GM18499 (cell line): ENCODE measurements at regions not wholly inside any gene's neighbourhood (a gene's known extent, or its start where the extent isn't known, plus 50 kb on each side); places are given as distances from the start of the nearest gene placed in this dataset.
"Not testable (repeated sequence)": the region's sequence is repeated elsewhere in the genome, so short reads cannot be mapped to it uniquely, and the experiment has no call there.

Experiments used
- ATAC-seq: cut with Tn5 transposase; IDR thresholded peaks from one replicate; pipeline ENCODE4 v1.9.1; 2021; ENCODE audit warnings: moderate number of reproducible peaks; ENCODE audit not compliant: insufficient read depth, unreplicated experiment

DNA sequence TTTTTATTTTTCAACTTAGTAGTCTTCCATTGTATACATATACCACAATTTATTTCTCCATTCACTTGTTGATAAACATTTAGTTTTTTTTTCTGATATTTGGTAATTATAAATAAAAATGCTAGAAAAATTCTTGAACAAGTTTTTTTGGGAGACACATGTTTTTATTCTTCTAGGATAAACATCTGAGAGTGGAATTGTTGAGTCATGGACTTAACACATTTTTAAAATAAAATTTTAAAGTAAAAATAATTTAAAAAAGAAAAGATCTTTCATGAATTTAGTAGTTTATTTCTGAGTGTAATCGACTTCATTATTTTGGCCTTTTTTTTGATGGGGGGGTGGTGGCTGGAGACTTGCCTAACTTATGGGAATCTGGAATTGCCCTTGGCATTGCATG is 391.1 kb downstream of the KCNJ2 start:
- ATAC-seq: no peak

GRCh38 chr17:70562137-70562536 is 392.8 kb downstream of the KCNJ2 start:
- no peak for ATAC-seq

DNA sequence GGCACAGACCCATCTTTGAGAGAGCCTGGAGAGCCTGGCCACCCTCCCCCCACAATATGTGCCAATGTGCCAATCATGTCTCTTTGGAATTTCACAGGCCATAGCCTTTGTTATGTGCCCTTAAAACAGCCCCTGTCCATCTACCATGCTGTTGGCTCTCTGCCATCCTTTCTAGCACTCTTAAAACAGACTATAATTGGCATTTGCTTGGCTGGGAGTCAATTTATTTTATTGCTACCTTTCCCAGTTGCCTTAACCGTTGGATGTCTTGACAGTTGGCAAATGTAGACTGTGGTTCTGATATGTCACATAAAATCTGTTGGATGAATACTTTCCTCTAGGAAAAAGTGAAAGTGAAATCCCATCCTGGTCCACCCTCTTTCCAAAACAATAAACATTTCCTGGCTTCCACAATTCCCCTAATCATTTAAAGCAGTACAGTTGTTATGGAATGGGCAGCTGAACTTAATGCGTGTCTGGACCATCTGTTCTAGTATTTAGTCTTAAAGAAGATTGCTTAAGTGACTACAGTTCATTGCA is 394.0 kb downstream of the KCNJ2 start:
- no peak for ATAC-seq

- no peak for ATAC-seq
Measured at GRCh38 chr17:70564006-70564620, 394.8 kb downstream of the KCNJ2 start.

DNA sequence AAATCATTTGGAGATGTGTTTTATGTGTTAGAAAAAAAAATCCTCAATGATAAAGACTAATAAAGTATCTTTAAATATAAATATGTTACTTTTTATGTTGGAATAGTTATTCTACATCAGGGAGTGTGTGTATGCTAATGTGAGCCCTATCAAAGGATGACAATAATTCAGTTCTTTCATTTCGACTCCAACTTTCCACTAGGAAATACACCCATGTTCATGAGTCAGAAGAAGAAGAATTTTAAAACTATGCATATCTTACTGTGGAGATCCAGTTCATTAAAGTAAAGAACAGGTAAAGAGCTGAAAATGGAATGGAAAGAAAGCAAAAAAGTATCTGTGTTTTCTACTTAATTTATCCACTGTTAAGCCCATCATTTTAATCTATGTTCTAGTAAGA is 399.8 kb downstream of the KCNJ2 start:
- no peak for ATAC-seq

DNA sequence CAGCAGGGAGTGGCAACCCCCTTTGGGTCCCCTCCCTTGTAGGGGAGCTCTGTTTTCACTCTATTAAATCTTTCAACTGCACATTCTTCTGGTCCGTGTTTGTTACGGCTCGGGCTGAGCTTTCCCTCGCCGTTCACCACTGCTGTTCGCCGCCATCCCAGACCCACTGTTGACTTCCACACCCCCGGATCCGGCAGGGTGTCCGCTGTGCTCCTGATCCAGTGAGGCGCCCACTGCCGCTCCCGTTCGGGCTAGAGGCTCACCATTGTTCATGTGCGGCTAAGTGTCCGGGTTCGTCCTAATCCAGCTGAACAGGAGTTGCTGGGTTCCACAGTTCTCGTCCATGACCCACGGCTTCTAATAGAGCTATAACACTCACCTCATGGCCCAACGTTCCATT is 408.1 kb downstream of the KCNJ2 start:
- ATAC-seq: no peak

DNA sequence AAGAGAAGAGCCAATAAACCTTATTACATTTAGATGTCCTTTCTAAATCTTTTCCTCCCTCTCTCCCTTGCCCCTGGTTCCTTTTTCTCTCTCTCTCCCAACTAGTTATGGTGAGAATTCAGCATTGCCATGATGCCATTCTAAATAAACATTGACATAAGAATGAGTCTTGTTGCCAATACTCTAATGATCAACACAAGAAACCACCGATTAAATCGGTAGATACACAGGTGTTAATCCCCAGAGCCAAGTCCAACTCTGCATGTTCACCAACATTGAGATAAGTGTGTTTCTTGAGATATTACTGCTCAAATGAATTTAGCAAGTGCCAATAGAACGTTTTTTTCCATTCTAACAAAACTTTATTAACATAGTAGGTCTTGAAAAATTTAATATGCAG is 412.1 kb downstream of the KCNJ2 start:
- ATAC-seq: no peak

- no peak for ATAC-seq
Measured at GRCh38 chr17:70582777-70583176, 413.4 kb downstream of the KCNJ2 start.

- ATAC-seq: no peak
Measured at GRCh38 chr17:70584255-70584654, 414.9 kb downstream of the KCNJ2 start.

DNA sequence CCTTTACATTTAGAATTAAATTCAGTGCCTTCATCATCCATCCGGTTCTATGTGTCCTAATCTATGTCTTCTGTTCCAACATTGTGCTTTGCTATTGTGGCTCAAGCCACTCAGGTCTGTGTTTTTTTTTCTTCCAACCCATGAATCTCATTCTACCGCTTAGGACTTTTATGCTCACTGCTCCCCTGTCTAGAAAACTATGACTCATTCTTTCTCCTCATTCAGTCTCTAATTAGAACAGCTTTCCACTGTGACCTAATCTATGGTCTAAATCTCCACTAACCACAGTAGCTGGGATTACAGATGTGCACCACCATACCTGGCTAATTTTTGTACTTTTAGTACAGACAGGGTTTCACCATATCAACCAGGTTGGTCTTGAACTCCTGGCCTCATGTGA is 418.7 kb downstream of the KCNJ2 start:
- ATAC-seq: no peak

- ATAC-seq: no peak
Measured at GRCh38 chr17:70597774-70598173, 428.4 kb downstream of the KCNJ2 start.

DNA sequence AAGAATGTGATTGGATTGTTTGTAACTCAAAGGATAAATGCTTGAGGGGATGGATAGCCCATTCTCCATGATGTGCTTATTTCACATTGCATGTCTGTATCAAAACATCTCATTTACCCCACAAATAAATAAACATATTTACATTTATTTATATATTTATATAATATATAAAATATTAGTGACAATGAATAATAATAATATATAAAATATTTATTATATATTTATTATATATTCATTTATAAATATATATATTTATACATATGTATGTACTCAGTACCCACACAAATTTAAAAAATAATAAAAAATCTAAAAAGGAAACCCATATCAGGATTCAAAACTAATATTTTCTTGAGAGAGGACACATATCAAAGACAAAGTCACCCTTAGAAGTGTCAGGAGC is 429.9 kb downstream of the KCNJ2 start:
- ATAC-seq: no peak

DNA sequence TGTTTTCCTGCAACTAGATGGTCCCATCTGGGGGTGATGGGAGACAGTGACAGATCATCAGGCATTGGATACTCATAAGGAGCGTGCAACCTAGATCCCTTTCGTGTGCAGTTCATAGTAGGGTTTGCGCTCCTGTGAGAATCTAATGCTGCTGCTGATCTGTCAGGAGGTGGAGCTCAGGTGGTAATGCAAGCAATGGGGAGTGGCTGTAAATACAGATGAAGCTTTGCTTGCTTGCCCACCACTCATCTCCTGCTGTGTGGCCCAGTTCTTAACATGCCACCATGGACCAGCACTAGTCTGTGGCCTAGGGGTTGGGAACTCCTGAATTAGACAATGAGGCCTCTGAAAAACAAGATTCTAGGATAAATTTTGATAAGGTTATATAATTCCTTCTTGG is 430.6 kb downstream of the KCNJ2 start:
- ATAC-seq: not testable (repeated sequence)

- no peak for ATAC-seq
Measured at GRCh38 chr17:70603226-70603625, 433.9 kb downstream of the KCNJ2 start.

- no peak for ATAC-seq
Measured at GRCh38 chr17:70604854-70605253, 435.5 kb downstream of the KCNJ2 start.

GRCh38 chr17:70606086-70606485 is 436.8 kb downstream of the KCNJ2 start:
- no peak for ATAC-seq

DNA sequence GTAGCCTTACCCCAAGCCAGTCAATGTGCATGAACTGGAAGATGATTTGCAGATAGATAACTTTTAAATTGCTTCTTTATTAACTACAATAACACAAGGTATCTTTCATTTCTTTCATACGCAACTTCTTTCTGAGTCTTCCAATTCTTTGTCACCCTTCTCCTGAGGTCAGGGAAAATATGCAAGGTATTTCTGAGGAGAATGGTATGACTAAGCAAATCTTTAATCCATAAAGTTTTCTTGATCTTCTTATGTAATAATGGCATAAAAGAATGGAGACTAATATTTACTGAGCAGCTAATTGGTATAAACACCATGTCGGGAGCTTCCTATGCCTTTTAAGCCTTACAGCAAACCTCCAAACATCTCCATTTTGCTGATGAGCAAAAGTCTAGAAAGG is 438.9 kb downstream of the KCNJ2 start:
- no peak for ATAC-seq

- no peak for ATAC-seq
Measured at GRCh38 chr17:70608957-70609356, 439.6 kb downstream of the KCNJ2 start.

GRCh38 chr17:70609566-70609965 is 440.2 kb downstream of the KCNJ2 start:
- ATAC-seq: no peak

DNA sequence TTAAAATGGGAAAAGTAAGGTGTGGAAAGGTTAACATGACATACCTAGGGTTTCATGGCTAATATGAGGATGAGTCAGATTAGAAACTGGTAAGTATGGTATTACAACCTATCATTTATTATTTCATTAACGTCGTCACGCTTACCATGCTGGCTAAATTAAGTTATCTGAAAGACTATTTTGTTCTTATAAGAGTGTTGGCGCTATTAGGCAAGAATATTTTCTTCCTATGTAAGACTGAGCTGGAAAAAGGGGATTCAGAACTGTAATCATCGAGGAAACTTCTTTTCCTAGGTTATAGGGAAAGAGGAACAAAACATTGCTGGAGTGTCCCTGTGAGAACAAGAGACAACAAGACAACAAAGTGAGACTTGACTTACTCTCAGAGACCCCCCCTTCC is 440.8 kb downstream of the KCNJ2 start:
- no peak for ATAC-seq

DNA sequence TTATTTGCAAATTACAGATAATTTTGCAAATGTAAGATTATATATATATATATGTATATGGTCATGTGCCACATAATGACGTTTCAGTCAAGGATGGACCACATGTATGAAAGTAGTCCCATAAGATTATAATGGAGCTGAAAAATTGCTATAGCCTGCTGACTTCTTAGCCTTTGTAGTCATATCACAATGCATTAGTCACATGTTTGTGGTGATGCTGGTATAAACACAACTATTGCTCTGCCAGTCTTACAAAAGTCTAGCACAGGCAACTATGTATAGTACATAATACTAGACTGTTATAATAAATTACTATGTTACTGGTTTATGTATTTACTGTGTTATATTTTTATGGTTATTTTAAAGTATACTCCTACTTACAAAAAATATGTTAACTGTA is 444.3 kb downstream of the KCNJ2 start:
- ATAC-seq: no peak

DNA sequence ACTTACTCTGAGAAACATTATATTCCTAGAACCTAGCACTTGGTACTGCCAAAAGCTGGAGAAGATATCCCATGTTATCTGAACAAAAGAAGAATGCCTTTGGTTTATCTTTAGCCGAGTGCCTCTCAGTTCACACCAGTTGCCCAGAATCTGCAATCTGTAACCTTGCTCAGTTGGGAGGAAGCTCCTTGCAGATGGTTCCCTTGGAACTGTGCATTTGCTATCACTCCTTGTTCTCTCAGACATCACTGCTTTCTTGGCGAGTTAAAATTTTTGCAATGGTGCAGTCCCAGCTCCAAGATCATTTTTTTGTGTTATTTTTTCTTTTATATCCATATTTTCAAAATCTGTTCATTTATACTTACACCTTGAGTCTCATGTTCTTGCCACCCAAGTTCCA is 446.5 kb downstream of the KCNJ2 start:
- ATAC-seq: no peak

DNA sequence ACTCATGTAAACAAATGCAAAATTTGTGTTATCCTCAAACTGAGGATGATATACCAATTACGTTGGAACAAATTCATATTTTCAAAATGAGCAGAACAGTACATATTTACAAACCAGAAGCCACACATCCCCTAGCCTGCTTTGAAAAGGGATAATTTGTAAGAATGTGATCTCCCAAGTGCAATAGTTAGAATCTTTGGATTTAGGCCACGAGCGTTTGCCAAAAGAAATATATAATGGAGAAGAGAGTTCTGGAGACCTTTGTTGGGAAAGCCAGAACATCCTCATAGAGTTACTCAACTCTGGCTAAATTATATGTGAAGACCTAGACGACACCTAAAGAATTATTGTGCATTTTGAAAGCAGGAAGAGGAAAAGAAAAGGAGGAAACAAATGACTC is 449.3 kb downstream of the KCNJ2 start:
- ATAC-seq: no peak
